ENCODE measurements at regions not wholly inside any gene's neighbourhood (a gene's known extent, or its start where the extent isn't known, plus 50 kb on each side); places are given as distances from the start of the nearest gene placed in this dataset.

DNA sequence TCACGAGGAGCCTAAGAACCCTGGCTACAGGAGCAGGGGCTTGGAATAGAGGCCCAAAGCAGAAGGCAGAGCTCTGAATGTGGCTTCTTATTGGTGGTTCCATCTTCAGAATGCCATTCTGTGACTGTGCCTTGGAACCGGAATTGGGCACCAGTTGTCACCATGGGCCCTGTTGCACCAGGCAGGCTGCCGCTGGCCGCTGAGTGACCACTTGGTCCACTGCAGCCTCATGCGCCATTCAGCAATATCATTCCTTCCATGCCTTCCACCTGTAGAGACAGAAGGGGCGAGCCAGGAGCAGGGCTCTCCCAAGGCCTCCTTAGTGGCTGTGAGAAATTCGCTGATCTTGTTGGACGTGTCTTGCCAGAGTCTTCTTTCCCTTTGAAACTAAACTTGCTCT lies 270.3 kb upstream of the CHD6 start:
- DNase-seq = no peak
- no peak for TF ChIP-seq POLR2A (IDR thresholded peaks at IDR 0.05)
- TF ChIP-seq, protein P1, sequence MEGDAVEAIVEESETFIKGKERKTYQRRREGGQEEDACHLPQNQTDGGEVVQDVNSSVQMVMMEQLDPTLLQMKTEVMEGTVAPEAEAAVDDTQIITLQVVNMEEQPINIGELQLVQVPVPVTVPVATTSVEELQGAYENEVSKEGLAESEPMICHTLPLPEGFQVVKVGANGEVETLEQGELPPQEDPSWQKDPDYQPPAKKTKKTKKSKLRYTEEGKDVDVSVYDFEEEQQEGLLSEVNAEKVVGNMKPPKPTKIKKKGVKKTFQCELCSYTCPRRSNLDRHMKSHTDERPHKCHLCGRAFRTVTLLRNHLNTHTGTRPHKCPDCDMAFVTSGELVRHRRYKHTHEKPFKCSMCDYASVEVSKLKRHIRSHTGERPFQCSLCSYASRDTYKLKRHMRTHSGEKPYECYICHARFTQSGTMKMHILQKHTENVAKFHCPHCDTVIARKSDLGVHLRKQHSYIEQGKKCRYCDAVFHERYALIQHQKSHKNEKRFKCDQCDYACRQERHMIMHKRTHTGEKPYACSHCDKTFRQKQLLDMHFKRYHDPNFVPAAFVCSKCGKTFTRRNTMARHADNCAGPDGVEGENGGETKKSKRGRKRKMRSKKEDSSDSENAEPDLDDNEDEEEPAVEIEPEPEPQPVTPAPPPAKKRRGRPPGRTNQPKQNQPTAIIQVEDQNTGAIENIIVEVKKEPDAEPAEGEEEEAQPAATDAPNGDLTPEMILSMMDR (IDR thresholded peaks at IDR 0.05) = no peak
- intact Hi-C loops (cut with DNase I; ENCODE audit: low total_unique reads) = no loop called here
- Histone ChIP-seq H3K27ac (no peak overlapping the region), H3K36me3 (ENCODE audit: low read depth, missing control alignments) (no peaks in the 10 kb centered on the region), H3K27me3 (no peaks in the 10 kb centered on the region), H3K9me3 (no peaks in the 10 kb centered on the region), H3K4me3 (no peak overlapping the region), H3K4me1 (no peaks in the 10 kb centered on the region)
- 81 to 86% methylated on average over 8 of the region's 8 CpGs for WGBS, 2 donors

DNA sequence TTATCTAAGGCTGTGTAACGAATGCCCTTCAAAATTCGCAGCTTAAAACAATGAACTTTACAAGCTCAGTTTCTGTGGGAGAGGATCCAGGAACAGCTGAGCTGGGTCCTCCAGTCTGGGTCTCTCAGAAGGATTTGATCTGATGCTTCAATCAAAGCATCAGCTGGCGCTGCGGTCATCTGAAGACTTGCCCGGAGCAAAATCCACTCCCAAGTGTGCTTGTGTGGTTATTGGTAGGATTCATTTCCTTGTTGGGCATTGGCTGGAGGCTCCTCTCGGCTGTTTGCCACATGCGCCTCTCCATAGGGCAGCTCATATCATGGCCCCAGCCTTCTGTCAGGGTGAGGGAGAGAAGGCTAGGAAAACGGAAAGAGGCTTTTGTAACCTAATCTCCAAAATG lies 269.3 kb upstream of the CHD6 start:
- no peak for DNase-seq
- no peaks in the 10 kb centered on the region for H3K4me1 ChIP-seq
- H3K36me3 ChIP-seq (ENCODE audit: low read depth, missing control alignments) = no peaks in the 10 kb centered on the region
- H3K27me3 ChIP-seq = no peaks in the 10 kb centered on the region
- H3K4me3 ChIP-seq = no peak overlapping the region
- TF ChIP-seq POLR2A (IDR thresholded peaks at IDR 0.05) = no peak
- TF ChIP-seq, protein P1 (IDR thresholded peaks at IDR 0.05) = no peak
- no peak overlapping the region for H3K27ac ChIP-seq
- no peaks in the 10 kb centered on the region for H3K9me3 ChIP-seq
- WGBS, 2 donors = 82 to 85% methylated on average over 8 of the region's 8 CpGs
- intact Hi-C loops (cut with DNase I; ENCODE audit: low total_unique reads) = no loop called here

DNA sequence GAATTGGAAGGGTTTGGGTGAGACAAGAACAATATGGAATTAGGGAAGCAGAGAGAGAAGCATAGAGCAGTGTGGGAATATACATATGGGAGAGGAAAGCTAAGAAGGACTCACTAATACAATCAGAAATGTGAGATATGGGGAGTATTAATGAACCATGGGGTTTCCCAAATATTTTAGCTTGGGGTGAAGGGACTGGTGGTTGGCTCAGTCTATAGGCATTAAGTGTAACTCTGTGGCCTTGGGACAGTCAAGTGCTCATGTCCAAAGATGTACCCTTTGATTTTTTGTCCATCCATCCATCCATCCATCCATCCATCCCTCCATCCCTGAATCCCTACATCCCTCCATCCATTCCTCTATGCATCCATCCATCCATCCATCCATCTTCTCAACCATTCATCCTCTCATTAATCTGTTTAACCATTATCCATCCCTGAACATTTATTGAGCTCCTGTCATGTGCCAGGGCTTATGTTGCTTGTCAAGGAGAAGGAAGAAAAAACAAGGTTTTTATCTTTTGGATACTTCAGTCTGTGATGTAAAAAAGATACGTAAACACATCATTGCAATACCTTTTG lies 263.4 kb upstream of the CHD6 start:
- Histone ChIP-seq H3K4me3 (no peak overlapping the region), H3K27ac (no peak overlapping the region), H3K9me3 (no peaks in the 10 kb centered on the region), H3K36me3 (ENCODE audit: low read depth, missing control alignments) (no peaks in the 10 kb centered on the region), H3K4me1 (no peaks in the 10 kb centered on the region), H3K27me3 (no peaks in the 10 kb centered on the region)
- WGBS, 2 donors = 88% methylated on average over 1 of the region's 1 CpG
- TF ChIP-seq POLR2A (IDR thresholded peaks at IDR 0.05) = no peak
- TF ChIP-seq, protein P1 (IDR thresholded peaks at IDR 0.05) = no peak
- no peak for DNase-seq
- intact Hi-C loops (cut with DNase I; ENCODE audit: low total_unique reads) = no loop called here

DNA sequence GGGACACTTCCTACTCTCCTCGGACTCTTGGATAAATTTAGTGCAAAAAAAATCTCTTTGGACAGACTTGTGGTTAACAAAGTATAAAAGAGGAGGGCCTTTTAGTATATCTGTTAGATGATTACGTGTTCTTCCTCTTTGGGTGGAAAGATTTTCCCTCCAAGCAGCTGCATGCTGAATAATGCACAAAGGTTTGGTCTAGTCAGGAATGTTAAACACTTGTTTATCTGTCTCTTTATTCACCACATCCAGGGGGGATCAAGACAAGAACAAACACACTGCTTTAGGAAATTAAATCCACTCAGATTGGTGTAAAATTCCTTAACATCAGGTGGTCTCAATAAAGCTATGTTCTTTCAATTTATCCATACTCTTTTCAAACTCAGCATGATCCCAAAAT lies 260.9 kb upstream of the CHD6 start:
- no peak for TF ChIP-seq POLR2A (IDR thresholded peaks at IDR 0.05)
- TF ChIP-seq, protein P1 (IDR thresholded peaks at IDR 0.05) = no peak
- intact Hi-C loops (cut with DNase I; ENCODE audit: low total_unique reads) = no loop called here
- WGBS, 2 donors = 29 to 35% methylated on average over 2 of the region's 2 CpGs
- Histone ChIP-seq H3K4me1 (no peaks in the 10 kb centered on the region), H3K36me3 (ENCODE audit: low read depth, missing control alignments) (no peaks in the 10 kb centered on the region), H3K9me3 (no peaks in the 10 kb centered on the region), H3K4me3 (no peak overlapping the region), H3K27me3 (no peaks in the 10 kb centered on the region), H3K27ac (no peak overlapping the region)
- DNase-seq = no peak

DNA sequence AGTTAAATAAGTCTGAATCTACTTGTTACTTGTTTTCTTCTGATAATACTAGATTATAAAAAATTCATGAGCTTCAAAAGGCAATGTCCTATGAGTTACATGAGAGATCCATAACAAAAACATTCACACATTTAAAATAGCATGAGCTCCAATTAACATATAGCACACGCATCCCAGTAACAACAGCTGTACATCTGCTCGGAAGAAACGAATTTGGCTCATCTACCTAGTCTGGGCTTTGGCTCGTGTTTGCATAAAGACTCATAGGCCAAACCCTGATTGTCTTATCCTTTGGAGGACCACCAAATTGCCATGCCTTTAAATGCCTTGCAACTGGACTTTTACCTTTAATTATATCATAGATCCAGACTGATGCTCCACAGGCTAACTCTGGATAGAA lies 259.7 kb upstream of the CHD6 start:
- no peak overlapping the region for H3K27ac ChIP-seq
- no peak for DNase-seq
- WGBS, 2 donors = 68 to 74% methylated on average over 4 of the region's 4 CpGs

More for the DNA sequence above, 259.7 kb upstream of the CHD6 start:
- H3K9me3 ChIP-seq = no peaks in the 10 kb centered on the region
- no peaks in the 10 kb centered on the region for H3K36me3 ChIP-seq (ENCODE audit: low read depth, missing control alignments)
- no peaks in the 10 kb centered on the region for H3K27me3 ChIP-seq
- intact Hi-C loops (cut with DNase I; ENCODE audit: low total_unique reads) = no loop called here
- H3K4me3 ChIP-seq = no peak overlapping the region
- no peaks in the 10 kb centered on the region for H3K4me1 ChIP-seq
- TF ChIP-seq POLR2A (IDR thresholded peaks at IDR 0.05) = no peak
- TF ChIP-seq, protein P1 (IDR thresholded peaks at IDR 0.05) = no peak

Data from testis (tissue), 2 donors.